NT2/D1 (cell line): ENCODE measurements at regions not wholly inside any gene's neighbourhood (a gene's known extent, or its start where the extent isn't known, plus 50 kb on each side); places are given as distances from the start of the nearest gene placed in this dataset.
"Not testable (repeated sequence)": the region's sequence is repeated elsewhere in the genome, so short reads cannot be mapped to it uniquely, and the experiment has no call there.

ENCODE experiments used
- SUZ12 ChIP-seq: IDR thresholded peaks from 2 replicates; pipeline ENCODE4 v1.6.1; 2011; ENCODE audit not compliant: insufficient read length, insufficient read depth; ENCODE audit errors: extremely low read depth
- YY1 ChIP-seq: IDR thresholded peaks from 2 replicates; pipeline ENCODE4 v1.6.1; 2011; ENCODE audit not compliant: insufficient read length, insufficient read depth
- ZNF274 ChIP-seq: IDR thresholded peaks from 2 replicates; pipeline ENCODE4 v1.6.1; 2011; ENCODE audit warnings: mild to moderate bottlenecking, low read depth, low read length

- not testable (repeated sequence) for TF ChIP-seq SUZ12, ZNF274, YY1
Measured at GRCh38 chr15:25174149-25174548, 219.4 kb downstream of the SNRPN start.
